B cell (primary cell): ENCODE measurements at regions not wholly inside any gene's neighbourhood (a gene's known extent, or its start where the extent isn't known, plus 50 kb on each side); places are given as distances from the start of the nearest gene placed in this dataset.

ENCODE experiments used
- CTCF ChIP-seq: fragments of 200-600 bp; IDR thresholded peaks from one replicate; pipeline ENCODE4 v1.8.0; 2022; ENCODE audit warnings: antibody characterized with exemption, mild to moderate bottlenecking
- EZH2 ChIP-seq: IDR thresholded peaks from 2 replicates; pipeline ENCODE4 v1.6.1; 2012; ENCODE audit warnings: borderline replicate concordance, low read depth, mild to moderate bottlenecking, moderate library complexity, low read length; ENCODE audit not compliant: insufficient read depth, poor library complexity, severe bottlenecking

- TF ChIP-seq CTCF: no peak
- TF ChIP-seq EZH2: no peak
Observed at GRCh38 chr20:50341880-50342637, 151.4 kb downstream of the CEBPB start.
